Caki2 (cell line): ENCODE measurements at regions not wholly inside any gene's neighbourhood (a gene's known extent, or its start where the extent isn't known, plus 50 kb on each side); places are given as distances from the start of the nearest gene placed in this dataset.

Source experiments
- DNase-seq: peaks from one replicate; pipeline ENCODE4 v3.0.0-alpha.2; 2015; ENCODE audit warnings: low read depth
- in situ Hi-C: cut with HindIII; loops from 2 replicates; pipeline ENCODE4 v1.10.0; 2016; ENCODE audit warnings: low sequenced_read_pairs, low pct_unique_long_range_greater_than_20kb, mixed read lengths

DNA sequence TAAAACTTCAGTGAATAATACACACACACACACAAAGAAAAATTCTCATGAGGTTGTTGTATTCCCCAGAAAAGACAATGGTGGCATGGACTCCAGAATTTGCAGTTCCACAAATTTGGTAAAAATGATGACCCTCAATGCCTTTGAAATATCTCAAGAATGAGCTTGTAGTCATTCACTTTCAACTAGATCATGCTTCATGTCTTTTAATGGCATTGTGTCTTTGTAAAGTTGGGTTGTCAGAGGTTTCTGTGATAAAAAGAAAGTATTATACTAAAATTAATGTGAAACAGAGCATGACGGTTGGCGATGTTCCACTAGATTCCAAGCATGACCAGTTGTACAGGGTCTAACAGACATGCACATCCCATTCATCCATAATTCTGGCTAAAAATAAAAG is 685.0 kb upstream of the FRG1 start:
- in situ Hi-C loops: no loop called here
- DNase-seq: no peak

DNA sequence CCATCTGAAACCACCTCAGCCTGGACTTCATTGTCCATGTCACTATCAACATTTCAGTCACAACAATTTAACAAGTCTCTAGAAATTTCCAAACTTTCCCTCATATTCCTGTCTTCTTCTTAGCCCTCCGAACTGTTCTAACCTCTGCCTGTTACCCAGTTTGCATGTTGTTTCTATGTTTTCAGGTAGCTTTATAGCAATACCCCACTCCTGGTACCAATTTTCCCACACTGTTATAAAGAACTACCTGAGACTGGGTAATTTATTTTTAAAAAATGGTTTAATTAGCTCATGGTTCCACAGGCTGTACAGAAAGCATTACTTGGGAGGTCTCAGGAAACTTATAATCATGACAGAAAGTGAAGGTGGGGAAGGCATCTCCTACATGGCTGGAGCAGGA is 679.2 kb upstream of the FRG1 start:
- in situ Hi-C loops: no loop called here

DNA sequence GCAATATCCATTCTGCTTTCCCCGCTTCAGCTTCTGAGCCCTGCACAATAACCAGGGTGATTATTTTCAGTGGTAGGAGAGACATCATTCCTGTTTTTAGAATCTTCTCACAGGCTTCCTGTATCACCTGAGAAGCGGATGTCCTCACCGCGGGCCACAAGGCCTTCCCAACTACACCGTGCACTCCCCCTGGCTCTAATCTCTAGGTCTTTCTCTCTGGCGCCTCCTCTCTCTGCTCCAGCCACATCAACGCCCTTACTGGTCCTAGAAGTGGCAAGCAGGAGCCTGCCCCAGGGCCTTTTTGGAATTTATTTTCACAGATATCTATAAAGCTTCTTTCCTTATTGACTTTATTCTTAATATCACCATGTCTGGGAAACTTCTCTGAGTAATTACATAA is 675.2 kb upstream of the FRG1 start:
- in situ Hi-C loops: no loop called here
- DNase-seq: no peak

More for the DNA sequence above, 679.2 kb upstream of the FRG1 start:
- no peak for DNase-seq

DNA sequence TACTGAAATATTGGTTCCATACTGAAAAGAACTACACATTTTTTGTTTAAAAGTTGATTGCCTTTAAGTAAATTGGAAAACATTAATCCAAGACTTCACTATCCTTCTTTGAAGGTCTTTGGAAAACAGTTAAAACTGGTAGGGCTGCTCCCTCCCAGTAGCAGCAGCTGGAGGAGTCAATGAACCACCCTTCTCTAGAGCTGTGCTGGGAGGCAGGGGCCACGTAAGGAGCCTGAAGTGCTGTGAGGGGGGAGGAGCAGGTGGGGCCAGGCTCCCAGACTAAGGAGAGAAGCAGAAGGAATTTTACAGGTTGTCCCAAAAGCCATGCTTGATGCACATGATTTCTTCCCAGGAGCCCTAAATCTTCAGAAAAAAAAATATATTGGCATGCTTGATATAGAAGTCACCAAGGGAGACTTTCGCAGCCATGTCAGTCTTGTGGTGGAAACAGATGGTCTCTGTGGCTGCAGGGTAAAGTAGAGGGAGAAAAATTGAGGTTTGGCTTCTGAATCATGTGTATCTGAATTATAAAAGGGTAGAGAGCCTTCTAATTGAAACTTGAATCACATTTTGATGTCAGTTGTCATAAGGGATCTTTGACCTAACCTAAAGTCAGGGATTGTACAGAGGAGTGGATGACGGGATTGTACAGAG is 673.2 kb upstream of the FRG1 start:
- in situ Hi-C loops: no loop called here

DNA sequence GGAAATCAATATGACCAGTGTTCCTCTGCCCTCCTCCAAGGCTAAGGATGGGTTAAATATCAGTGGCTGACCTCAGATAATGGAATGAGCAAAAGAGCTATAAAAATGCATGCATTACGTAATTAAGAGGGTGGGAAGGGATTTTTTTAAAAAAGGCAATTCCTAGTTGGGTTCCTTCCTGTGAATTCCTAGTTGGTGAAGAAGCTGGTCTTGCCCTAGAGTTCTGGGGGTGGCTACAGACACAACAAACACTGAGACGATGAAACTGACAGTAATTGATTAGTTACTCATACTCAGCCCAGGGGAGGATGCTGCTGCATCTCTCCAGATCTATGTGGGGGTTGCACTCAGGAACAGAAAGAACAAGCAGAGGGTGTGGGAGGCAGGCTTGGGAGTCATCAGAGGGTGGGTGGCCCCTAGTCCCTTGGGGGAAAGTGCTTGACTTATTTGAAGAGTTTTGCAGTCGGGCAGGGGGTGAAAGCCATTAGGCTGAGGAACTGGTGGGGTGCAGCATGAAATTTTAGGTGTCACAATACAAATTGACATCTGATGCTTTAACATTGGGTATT is 662.0 kb upstream of the FRG1 start:
- no peak for DNase-seq
- in situ Hi-C loops: no loop called here

More for the DNA sequence above, 673.2 kb upstream of the FRG1 start:
- no peak for DNase-seq

DNA sequence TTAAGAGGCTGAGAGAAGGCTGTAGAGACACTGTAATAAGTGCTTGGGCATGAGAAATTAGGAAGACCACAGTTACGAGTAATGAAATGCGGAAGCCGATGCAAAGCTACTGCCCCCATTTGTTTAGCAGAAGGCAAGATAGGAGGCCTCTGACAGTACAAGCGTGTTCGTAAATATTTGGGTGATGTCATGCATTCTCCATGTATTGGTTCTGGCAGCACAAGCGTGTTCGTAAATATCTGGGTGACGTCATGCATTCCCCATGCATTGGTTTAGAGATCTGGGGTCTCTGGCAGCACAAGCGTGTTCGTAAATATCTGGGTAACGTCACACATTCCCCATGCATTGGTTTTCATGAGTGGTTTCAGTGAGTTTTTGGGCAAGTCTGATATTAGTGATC is 661.5 kb upstream of the FRG1 start:
- in situ Hi-C loops: no loop called here
- DNase-seq: no peak

DNA sequence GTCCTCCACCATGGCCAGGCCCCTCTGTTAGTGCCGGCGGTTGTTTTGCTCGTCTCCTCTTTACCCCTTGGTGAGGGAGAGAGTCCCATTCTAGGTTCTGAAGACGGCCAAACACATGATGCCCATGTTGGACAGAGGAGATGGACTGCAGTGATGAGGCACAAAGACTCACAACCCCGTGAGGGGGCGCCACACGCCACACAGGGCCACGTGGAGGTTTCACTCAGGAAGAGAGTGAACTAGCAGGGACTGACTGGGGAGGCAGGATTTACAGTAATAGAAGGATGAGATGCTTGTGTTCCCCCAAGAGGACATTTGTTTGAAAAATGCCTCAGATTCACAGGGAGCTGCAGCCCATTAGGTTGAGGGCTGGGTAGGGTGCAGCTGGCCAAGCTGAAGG is 655.3 kb upstream of the FRG1 start:
- DNase-seq: no peak
- in situ Hi-C loops: no loop called here

DNA sequence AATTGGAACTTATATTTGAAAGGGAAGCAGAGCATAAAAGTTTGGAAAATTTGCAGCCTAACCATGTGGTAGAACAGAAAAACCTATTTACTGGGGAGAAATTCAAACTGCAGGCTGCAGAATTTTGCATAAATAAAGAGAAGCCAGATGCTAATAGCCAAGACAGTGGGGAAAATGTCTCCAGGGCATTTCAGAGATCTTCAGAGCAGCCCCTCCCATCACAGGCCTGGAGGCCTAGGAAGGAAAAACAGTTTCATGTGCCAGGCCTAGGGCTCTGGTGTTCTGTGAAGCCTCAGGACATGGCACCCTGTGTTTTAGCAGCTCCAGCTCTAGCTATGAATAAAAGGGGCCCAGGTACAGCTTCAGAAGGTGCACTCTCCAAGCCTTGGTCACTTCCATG is 648.7 kb upstream of the FRG1 start:
- no peak for DNase-seq
- in situ Hi-C loops: no loop called here

DNA sequence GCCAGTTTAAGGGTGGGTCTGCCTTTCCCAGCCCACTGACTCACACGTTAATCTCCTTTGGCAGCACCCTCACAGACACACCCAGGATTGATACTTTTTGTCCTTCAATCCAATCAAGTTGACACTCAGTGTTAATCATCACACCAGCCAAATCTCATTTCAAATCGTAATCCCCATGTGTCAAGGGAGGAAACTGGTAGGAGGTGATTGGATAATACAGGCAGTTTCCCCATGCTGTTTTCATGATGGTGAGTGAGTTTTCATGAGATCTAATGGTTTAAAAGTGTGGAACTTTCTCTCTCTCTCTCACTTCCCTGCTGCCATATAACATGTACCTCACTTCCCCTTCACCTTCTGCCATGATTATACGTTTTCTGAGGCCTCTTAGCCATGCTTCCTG is 647.2 kb upstream of the FRG1 start:
- in situ Hi-C loops: no loop called here
- no peak for DNase-seq

DNA sequence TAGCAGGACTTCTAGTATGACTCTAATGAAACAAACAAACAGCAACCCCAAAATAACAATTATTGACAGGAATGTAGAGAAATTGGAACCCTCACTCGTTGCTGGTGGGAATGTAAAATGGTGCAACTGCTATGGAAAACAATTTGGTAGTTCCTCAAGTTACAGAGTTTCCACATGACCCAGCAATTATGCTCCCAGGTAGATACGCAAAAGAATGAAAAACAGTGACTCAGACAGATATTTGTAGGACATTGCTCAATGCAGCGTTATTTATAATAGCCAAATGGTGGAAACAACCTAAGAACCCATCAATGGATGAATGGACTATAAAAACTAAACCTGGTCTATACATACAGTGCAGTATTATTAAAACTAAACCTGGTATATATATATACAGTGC is 646.1 kb upstream of the FRG1 start:
- DNase-seq: no peak
- in situ Hi-C loops: no loop called here

DNA sequence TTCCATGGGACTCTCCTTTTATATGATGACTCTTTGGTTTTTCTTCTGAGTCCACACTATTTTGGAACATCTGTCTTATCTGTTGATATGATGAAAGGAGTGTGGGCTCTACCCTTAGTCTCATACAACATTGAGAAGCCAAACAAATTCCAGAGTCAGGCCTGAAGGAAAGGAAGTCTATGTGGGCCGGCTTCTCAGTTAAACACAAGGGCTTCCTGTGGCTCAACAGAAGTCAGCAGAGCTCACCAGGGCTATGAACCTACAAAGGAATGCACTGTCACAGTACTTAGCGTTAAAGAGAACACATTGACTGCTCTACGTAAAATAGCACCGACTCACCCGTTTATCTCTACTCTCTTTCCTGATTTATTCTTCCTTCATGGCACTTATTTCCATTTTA is 641.0 kb upstream of the FRG1 start:
- in situ Hi-C loops: no loop called here

DNA sequence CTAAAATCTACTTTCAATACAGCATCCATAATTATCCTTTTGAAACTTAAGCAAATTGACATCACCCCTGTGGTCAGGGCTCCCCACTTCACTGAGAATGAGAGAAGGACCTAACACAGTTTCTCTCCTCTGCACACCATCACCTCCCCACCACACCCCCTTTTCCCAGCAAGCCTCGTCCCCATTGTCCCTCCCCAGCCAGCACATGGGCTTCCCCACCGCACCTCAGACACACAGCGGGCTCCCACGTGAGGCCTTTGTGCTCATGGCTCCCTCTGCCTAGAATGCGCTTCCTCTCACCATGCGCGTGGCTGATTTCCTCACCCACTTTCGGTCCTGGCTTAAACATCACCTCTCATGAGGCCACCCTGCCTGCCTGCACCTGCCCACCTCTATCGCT is 639.0 kb upstream of the FRG1 start:
- DNase-seq: no peak
- in situ Hi-C loops: no loop called here

More for the DNA sequence above, 641.0 kb upstream of the FRG1 start:
- DNase-seq: no peak

DNA sequence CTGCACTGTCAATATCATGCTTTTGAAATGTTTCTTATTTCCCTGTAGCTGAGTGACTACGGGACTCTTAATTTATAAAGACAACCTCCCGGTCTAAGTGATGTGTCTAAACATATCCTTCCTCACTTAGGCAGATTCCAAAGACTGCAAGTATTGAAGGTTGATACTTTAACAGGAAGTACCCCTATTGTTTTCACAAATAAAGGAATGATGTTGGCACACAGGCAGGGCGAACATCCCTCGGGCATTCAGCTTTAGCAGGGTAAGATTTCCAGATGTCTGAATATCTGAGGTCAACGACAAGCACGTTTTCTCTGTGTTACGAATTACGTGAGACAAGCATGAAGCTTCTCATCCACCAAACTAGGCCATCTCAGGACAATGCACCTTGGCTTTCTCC is 638.0 kb upstream of the FRG1 start:
- in situ Hi-C loops: no loop called here
- no peak for DNase-seq

DNA sequence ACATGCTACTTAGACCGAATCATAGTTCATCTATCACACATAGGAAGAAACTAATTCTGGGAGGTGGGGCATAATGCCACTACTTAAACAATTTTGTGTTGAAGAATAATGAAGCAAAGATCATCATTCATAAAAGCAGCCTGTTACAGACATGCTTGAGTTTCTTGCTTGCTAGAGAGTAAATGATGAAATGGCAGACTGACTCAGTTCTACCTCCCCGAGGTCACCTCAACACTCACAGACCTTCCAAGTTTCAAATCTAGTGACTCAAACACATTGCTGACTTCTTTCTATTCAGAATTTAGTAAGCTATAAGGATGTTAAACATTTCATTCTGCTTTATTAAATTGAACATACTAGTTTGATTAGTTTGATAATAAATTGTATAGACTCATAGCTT is 636.5 kb upstream of the FRG1 start:
- DNase-seq: no peak
- in situ Hi-C loops: no loop called here

DNA sequence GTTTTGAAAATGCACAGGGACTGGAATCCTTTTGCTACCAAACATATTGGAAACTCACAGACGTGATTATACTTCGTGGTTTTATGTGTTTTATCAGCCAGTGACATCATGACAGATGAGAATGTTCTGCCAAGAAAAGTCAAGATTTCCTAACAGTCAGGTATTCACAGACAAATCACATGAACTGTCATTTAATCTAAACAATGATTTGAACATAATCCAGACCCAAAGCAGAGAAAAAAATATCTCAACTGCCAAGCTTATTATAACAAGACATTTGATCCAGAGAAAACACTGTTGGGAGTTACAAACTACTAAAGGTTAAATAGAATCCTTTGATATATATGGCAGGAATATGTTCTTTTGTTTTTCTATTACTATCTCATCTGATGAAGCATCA is 635.9 kb upstream of the FRG1 start:
- no peak for DNase-seq
- in situ Hi-C loops: no loop called here

DNA sequence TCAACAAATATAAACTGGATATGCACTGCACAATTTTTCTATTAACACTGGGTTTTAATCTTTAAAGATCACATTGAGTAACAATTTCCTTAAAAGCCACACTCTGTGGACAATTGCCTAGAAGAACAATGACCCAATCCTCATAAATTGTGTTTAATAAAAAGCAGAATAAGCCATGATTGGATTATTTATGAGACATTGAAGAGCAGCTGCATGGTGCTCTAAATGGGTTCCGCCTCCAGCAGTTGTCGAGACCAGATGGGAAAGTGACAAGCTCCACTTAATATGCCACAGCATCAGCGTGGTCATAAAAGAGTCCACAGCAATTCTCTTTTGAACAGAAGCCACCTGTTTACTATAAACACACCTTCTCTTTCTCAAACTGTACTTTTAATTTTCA is 635.2 kb upstream of the FRG1 start:
- in situ Hi-C loops: no loop called here
- no peak for DNase-seq

DNA sequence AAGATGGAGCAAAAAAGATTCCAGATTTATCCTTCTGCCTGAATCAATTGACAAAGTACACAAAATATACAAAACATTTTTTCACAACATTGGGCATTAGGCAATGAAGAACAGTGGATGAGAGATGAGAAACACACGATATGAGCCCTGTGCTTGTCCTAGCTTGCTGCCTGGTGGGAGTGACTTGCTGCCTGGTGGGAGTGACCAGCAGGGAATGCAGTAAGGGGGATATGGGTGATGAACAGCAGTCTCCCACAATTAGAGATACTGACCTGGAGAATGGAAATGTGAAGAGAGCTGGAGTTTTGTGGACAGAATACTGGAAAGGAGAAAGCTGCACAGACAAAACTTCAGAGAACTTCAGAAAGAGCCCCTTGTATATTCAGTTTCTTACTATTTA is 629.4 kb upstream of the FRG1 start:
- no peak for DNase-seq
- in situ Hi-C loops: no loop called here

DNA sequence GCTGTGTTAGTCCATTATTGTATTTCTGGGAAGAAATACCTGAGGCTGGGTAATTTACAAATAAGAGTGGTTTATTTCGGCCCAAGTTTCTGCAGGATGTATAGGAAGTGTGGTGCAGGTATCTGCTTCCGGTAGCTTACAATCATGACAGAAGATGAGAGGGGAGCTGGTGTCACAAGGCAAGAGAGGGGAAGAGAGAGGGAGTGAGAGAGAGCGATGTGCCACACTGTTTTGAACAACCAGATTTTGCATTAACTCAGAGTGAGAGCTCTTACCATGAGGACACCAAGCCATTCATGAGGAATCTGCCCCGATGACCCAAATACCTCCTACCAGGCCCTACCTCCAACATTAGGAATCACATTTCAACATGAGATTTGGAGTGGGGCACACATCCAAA is 627.6 kb upstream of the FRG1 start:
- in situ Hi-C loops: no loop called here
- no peak for DNase-seq

DNA sequence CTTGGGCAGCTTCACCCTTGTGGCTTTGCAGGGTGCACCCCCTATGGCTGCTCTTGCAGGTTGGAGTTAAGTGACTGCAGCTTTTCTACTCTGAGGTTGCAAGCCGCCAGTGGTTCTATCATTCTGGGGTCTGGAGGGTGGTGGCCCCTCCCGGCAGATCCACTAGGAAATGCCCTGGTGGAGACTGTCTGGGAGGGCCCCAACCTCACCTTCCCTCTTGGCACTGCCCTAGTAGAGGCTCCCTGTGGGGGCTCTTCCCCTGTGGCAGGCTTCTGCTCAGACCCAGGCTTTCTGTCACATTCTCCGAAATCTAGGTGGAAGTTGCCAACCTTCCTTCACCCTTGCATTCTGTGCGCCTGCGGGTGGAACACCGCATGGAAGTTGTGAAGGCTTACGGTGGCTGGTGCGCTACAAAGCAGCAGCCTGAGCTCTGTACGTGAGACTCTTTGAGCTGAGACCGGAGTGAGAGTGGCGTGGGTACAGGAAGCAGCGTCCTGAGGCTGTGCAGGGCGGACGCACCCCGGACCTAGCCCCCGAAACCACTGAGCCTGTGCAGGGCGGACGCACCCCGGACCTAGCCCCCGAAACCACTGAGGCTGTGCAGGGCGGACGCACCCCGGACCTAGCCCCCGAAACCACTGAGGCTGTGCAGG is 626.7 kb upstream of the FRG1 start:
- in situ Hi-C loops: no loop called here

DNA sequence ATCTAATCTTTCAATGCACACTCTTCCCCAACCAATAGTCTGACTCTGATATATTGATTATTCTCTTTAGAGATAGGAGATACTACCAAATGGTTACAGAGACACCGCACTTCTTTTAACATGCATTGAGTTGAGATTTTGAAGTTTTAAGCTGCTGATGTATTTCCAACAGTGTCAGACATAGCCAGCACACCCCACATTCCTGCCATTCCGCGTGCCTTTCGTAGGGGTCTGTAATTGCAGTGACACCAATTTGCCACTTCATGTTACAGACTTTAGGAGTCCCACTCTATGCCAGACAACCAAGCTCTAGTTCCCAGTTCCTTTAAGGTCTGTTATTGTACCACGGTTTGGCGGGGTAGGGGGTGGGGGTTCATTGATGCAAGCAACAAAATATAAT is 618.2 kb upstream of the FRG1 start:
- no peak for DNase-seq
- in situ Hi-C loops: no loop called here

More for the DNA sequence above, 626.7 kb upstream of the FRG1 start:
- no peak for DNase-seq
